GM12891 (cell line): ENCODE measurements at regions not wholly inside any gene's neighbourhood (a gene's known extent, or its start where the extent isn't known, plus 50 kb on each side); places are given as distances from the start of the nearest gene placed in this dataset.

Experiments used
- DNase-seq: peaks from one replicate; pipeline ENCODE4 v3.0.0; 2011; ENCODE audit warnings: low spot score; ENCODE audit not compliant: insufficient read length
- FAIRE-seq: peaks from 2 replicates; lab custom pipeline; 2011; peaks lifted over from hg19 to GRCh38; lab: Jason Lieb, UNC
- PAX5 ChIP-seq: IDR thresholded peaks from 2 replicates; pipeline ENCODE4 v1.6.1; 2011; ENCODE audit warnings: low read length, moderate library complexity, mild to moderate bottlenecking; ENCODE audit not compliant: insufficient read depth, severe bottlenecking
- POLR2A ChIP-seq: IDR thresholded peaks from 2 replicates; pipeline ENCODE4 v1.6.1; 2011; ENCODE audit warnings: low read depth, low read length, control low read depth
- POLR2AphosphoS5 ChIP-seq: IDR thresholded peaks from 2 replicates; pipeline ENCODE4 v1.6.1; 2011; ENCODE audit warnings: low read depth, low read length, control low read depth
- POU2F2 ChIP-seq: IDR thresholded peaks from 2 replicates; pipeline ENCODE4 v1.6.1; 2011; ENCODE audit warnings: low read depth, mild to moderate bottlenecking, control low read depth, low read length, moderate library complexity
- SPI1 ChIP-seq: IDR thresholded peaks from 2 replicates; pipeline ENCODE4 v1.6.1; 2011; ENCODE audit warnings: low read depth, low read length, control low read depth
- TAF1 ChIP-seq: IDR thresholded peaks from 2 replicates; pipeline ENCODE4 v1.6.1; 2011; ENCODE audit warnings: low read depth, low read length, control low read depth

DNA sequence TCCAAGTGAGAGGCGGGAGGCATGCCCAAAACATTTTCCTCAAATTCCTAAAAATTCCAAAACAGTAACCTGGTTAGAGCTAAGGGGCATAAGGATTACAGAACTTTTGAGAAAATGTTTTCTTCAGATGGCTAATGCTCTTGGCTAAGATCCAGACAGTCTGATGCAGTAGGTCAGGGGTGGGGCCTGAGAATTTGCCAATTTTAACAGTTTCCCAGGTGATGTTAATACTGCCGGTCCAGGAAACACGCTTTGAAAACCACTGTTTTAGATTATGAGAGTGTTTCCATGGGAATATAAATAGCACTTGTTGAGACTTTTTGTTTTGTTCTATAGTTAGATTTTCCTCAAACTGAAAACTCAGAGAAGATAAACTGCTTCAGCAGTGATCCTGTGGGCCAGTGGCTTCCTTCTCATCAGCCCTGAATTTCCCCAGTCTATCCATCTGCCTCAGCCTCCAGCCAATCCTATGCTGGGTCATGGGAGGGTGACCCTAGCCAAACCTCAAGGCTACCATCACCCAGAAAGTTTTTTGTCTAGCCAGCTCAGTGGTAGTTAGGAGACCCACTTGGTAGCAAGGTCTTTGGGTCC lies 71.6 kb upstream of the ACP3 start:
- no peak for DNase-seq
- no peak for TF ChIP-seq POLR2A
- TF ChIP-seq POU2F2 = no peak
- TF ChIP-seq SPI1 = no peak
- no peak for TF ChIP-seq PAX5
- no peak for TF ChIP-seq TAF1
- TF ChIP-seq POLR2AphosphoS5 = no peak
- no peak for FAIRE-seq

DNA sequence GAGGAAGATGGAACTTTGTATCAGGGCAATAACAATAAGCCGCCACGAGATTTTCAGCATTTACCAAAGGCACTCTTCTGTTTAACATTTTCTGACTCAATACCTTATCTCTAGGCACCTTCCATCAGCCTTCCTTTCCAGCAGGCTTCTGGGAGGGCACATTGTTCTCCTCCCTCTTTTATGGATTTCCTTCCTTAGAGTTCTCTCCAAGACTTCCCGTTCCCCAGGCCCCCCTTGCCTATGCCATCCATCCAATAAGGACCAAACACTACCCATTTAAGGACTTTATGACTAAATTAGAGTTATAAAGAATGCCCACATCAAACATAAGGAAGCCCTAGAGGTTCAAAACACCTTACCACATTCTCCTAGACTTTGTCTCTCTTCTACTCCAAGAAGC lies 71.0 kb upstream of the ACP3 start:
- DNase-seq (no peak), FAIRE-seq (no peak)

DNA sequence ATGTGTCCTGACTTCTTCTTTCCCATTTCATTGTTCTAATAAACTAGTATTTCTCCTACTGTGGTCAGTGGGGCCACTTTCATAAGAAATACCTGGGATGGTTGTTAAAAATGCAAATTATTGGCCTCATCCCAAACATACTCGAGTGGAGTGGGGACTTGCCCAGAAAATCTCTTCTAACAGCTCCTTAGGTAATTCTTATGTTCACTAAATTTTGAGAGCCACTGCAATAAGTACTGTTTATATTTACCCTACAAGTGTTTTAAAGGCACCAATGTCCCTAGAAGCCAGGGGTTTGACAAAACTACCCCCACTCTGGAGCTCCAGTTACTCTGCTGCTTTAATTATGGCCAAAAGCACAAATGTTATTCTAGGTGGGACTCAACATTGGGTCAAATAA lies 70.0 kb upstream of the ACP3 start:
- FAIRE-seq (no peak), DNase-seq (no peak)
- TF ChIP-seq POU2F2 (no peak), TAF1 (no peak), POLR2A (no peak), POLR2AphosphoS5 (no peak), SPI1 (no peak), PAX5 (no peak)

More for the DNA sequence above, 71.0 kb upstream of the ACP3 start:
- no peak for TF ChIP-seq POLR2A

DNA sequence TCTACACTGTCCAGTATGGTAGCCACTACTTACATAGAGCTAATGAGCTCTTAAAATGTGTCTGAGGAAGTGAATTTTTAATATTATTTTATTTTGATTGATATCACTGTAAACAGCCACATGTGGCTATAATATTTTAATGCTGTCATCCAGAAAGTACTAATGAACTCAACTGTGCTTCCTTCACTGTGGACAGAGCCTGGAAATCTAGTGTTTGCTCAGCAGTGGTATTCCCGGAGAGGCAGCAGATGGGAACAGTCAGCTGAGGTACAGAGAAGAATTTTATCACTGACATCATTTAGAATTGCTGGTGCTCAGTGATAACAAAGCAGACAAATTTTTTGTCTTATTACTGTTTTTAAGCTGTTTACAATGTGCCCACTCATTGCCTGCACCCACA lies 68.7 kb upstream of the ACP3 start:
- DNase-seq = no peak
- FAIRE-seq = no peak
- TF ChIP-seq POLR2A (no peak), SPI1 (no peak), POU2F2 (no peak), TAF1 (no peak), PAX5 (no peak), POLR2AphosphoS5 (no peak)

DNA sequence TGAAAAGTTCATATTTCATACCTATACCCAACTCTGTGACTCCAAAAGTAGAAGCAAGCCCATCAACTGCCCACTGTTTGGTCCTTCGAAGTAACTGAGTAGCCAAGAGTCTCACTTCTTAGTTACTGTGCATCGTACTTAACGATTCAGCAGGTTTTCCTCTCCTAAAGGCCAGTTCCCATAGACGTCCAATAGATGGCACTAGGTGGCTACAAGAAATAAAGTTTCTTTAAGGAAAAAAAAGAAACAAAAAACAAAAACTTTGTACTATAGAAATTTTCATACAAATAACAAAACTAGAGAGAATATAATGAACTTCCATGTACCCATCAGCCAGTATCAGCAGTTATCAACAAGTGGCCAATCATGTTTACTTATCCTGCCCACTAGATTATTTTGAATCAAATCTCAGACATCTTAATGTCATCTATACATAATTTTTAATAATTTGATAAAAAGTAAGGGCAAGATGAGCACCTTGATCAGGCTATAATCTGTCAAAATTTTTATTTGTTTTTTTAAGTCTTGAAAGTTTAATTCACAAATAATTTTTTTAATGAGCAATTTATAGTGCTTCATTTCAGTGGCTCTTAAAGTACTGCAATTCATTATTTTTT lies 63.8 kb upstream of the ACP3 start:
- TF ChIP-seq SPI1 (no peak), POLR2AphosphoS5 (no peak), TAF1 (no peak), POU2F2 (no peak), PAX5 (no peak), POLR2A (no peak)
- peak; percentile 10 for DNase-seq
- FAIRE-seq = peak; percentile 43

DNA sequence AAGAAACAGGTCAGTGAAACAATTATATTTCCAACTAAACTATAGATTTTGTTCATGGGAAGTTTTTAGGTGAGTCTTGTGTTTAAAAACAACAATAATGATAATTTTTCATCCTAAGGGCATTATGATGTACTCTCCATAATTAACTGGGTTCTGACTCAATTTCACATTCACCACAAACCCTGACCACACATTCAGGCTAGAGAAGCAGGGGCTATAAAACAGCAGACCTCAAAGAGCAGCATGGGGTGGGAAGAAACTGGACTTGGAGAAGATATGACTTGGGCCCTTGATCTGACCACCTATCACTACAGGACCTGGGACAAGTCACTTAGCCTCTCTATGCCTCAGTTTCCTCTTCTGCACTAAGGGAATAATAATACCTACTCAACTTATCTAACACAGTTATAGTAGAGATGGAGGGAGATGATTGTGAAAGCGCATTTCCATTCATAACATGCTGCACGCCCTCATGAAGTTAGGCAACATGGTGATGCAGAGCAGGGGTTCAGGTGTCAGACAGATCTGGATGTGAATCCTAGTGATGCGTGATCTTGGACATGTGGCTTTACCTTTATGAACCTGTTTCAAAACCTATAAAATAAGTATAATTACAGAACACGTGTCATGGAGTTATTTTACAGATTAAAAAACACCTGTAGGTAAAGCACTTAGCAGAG lies 63.0 kb upstream of the ACP3 start:
- TF ChIP-seq POU2F2 (no peak), SPI1 (no peak), POLR2A (no peak), PAX5 (no peak), POLR2AphosphoS5 (no peak), TAF1 (no peak)
- no peak for DNase-seq
- FAIRE-seq = no peak

DNA sequence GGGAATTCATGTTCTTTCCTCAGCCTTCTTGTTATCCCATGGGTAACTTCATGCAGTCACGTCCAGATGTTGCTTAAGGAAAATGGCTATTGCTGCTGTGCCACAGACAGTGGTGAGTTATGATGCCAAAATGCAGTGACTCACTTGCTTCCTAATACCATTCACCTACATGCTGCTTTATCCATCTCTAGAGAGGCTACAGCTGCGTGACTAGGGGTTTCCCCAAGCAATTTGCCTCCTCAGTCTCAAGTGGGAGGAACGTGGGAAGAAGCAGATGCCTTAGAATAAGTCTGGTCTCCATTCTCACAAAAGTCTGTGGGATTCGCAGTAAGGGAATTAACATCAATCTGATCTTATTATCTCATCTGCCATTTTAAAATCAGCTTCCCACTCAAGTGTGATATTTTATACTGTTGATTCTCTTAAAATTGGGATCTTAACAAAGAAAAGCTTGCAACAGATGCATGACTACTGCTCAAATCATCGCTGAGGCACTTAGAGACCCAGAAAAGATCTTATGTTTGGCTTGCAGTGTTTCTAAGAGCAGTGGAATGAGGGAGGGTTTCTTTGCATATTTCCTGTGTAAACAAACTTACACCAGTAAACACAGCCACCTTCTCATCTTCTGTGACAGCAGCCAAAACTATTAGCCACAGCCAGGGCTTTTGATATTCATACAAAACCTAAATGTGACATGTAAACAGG lies 62.0 kb upstream of the ACP3 start:
- TF ChIP-seq POLR2AphosphoS5 (no peak), PAX5 (no peak), TAF1 (no peak), POLR2A (no peak), POU2F2 (no peak), SPI1 (no peak)
- no peak for FAIRE-seq
- no peak for DNase-seq

DNA sequence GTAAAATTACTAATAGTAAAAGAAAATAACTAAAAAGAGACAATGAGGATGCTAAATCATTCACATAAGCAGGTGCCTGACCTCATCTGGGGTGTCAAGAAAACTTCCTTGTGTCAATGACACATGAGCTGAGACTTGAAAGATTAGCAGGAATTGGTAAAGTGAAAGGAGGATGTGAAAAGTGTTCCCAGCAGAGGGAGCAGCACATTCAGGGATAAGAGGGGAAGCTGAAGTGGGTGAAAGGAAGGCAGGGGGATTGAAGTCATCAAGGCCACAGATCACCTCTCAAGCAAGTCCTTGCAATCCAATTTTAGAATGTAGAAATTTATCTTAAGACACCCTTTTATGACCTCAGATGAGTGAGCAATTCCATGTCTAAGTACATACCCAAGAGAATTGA lies 60.2 kb upstream of the ACP3 start:
- no peak for DNase-seq
- TF ChIP-seq POLR2AphosphoS5 = no peak
- TF ChIP-seq POU2F2 = no peak
- no peak for TF ChIP-seq PAX5
- TF ChIP-seq SPI1 = no peak
- no peak for TF ChIP-seq POLR2A
- no peak for TF ChIP-seq TAF1
- no peak for FAIRE-seq

DNA sequence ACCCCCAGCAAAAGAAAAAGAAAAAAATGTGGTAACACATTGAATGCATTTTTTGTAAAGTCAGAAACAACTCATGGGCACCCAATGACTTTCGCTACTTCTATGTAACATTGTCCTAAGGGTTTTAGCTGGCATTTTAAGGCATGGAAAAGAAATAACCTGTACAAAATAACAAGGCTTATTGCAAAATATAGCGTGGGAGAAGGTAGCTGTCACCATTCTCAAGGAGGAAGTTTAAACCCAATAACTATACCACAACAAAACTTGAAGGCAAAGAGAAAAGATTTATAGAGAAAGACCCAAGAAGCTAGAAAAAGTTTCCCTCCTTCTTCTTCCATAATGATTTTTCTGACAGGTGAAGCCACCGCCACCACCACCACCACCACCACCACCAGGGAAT lies 55.7 kb upstream of the ACP3 start:
- DNase-seq = no peak
- TF ChIP-seq POLR2A (no peak), TAF1 (no peak), POLR2AphosphoS5 (no peak), POU2F2 (no peak), SPI1 (no peak), PAX5 (no peak)
- no peak for FAIRE-seq

DNA sequence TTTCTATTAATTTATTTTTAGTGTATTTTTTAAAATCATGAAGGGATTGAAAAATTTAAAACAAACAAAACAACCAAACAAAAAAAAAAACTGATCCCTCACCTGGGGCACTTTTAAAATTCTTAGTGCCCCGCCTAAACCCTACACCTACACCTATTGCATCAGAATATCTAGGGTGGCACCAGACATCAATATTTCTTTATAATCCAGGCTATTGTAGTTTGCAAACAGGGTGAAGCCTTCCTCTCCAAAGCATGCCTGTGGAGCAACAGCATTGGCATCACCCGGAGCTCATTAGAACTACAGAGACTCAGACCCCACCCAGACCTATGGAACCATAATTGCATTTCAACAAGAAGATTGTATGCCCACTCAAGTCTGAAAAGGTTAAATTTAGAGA lies 54.9 kb upstream of the ACP3 start:
- no peak for FAIRE-seq
- no peak for TF ChIP-seq POLR2A
- TF ChIP-seq POLR2AphosphoS5 = no peak
- TF ChIP-seq POU2F2 = no peak
- TF ChIP-seq PAX5 = no peak
- TF ChIP-seq SPI1 = no peak
- no peak for TF ChIP-seq TAF1

More for the DNA sequence above, 54.9 kb upstream of the ACP3 start:
- no peak for DNase-seq
